Brain microvascular endothelial cell (primary cell): ENCODE measurements at regions not wholly inside any gene's neighbourhood (a gene's known extent, or its start where the extent isn't known, plus 50 kb on each side); places are given as distances from the start of the nearest gene placed in this dataset.
"Not testable (repeated sequence)": the region's sequence is repeated elsewhere in the genome, so short reads cannot be mapped to it uniquely, and the experiment has no call there.

ENCODE experiments used
- DNase-seq: peaks from one replicate; pipeline ENCODE4 v3.0.0-alpha.2; 2020
- H3K27ac ChIP-seq: fragments of 250-450 bp; sonication (Bioruptor Pico); 2 replicates; pipeline ENCODE4 v1.5.1; 2020; ENCODE audit warnings: mild to moderate bottlenecking, moderate library complexity
- H3K27me3 ChIP-seq: fragments of 250-450 bp; sonication (Bioruptor Pico); replicated peaks from 2 replicates; pipeline ENCODE4 v1.5.1; 2020; ENCODE audit warnings: mild to moderate bottlenecking
- H3K36me3 ChIP-seq: fragments of 250-450 bp; sonication (Bioruptor Pico); replicated peaks from 2 replicates; pipeline ENCODE4 v1.5.1; 2020; ENCODE audit warnings: mild to moderate bottlenecking
- H3K4me3 ChIP-seq: 2 replicates; pipeline ENCODE4 v1.5.1; 2011; ENCODE audit warnings: low read depth, mild to moderate bottlenecking, control low read depth, low read length, moderate library complexity
- CTCF ChIP-seq: IDR thresholded peaks from 2 replicates; pipeline ENCODE4 v1.5.1; 2011; ENCODE audit warnings: low read depth, mild to moderate bottlenecking, moderate library complexity, low read length, control low read depth, inconsistent platforms; ENCODE audit errors: missing control alignments
- in situ Hi-C: cut with HindIII; loops from 2 replicates; pipeline ENCODE4 v1.10.0; 2017; ENCODE audit warnings: low sequenced_read_pairs, low pct_ligation_motif_present

GRCh38 chr5:12133520-12133919 lies 229.3 kb upstream of the CTNND2 start:
- no peak overlapping the region for H3K4me3 ChIP-seq
- DNase-seq, result no peak
- no peaks in the 10 kb centered on the region for H3K27me3 ChIP-seq
- no peak overlapping the region for H3K27ac ChIP-seq
- no peaks in the 10 kb centered on the region for H3K36me3 ChIP-seq
- in situ Hi-C loops, result no loop called here
- TF ChIP-seq CTCF, result no peak

GRCh38 chr5:12131020-12131419 lies 226.8 kb upstream of the CTNND2 start:
- H3K36me3 ChIP-seq, in situ Hi-C loops, H3K4me3 ChIP-seq, H3K27ac ChIP-seq, H3K27me3 ChIP-seq, DNase-seq: not testable (repeated sequence)

- TF ChIP-seq CTCF, result no peak
- no peak for DNase-seq
- no peak overlapping the region for H3K4me3 ChIP-seq
- no peak overlapping the region for H3K27ac ChIP-seq
- in situ Hi-C loops, result no loop called here
- no peaks in the 10 kb centered on the region for H3K36me3 ChIP-seq
- no peaks in the 10 kb centered on the region for H3K27me3 ChIP-seq
These were observed 221.6 kb upstream of the CTNND2 start for GRCh38 chr5:12125895-12126294.

GRCh38 chr5:12119657-12120056 lies 215.4 kb upstream of the CTNND2 start:
- H3K36me3 ChIP-seq, result no peaks in the 10 kb centered on the region
- no peak overlapping the region for H3K4me3 ChIP-seq
- H3K27ac ChIP-seq, result no peak overlapping the region
- DNase-seq, result no peak
- no peak for TF ChIP-seq CTCF
- H3K27me3 ChIP-seq, result no peaks in the 10 kb centered on the region
- in situ Hi-C loops, result no loop called here

GRCh38 chr5:12114075-12114474 lies 209.8 kb upstream of the CTNND2 start:
- Histone ChIP-seq H3K27me3 (no peaks in the 10 kb centered on the region), H3K4me3 (no peak overlapping the region), H3K27ac (no peak overlapping the region), H3K36me3 (no peaks in the 10 kb centered on the region)
- in situ Hi-C loops, result no loop called here
- TF ChIP-seq CTCF, result no peak
- no peak for DNase-seq

- H3K27me3 ChIP-seq, result no peaks in the 10 kb centered on the region
- H3K36me3 ChIP-seq, result no peaks in the 10 kb centered on the region
- in situ Hi-C loops, result no loop called here
- no peak for DNase-seq
- H3K4me3 ChIP-seq, result no peak overlapping the region
- no peak overlapping the region for H3K27ac ChIP-seq
- TF ChIP-seq CTCF, result no peak
These were observed 208.8 kb upstream of the CTNND2 start for GRCh38 chr5:12113062-12113461.
